Muscle layer of colon (tissue), 2 donors: ENCODE measurements at regions not wholly inside any gene's neighbourhood (a gene's known extent, or its start where the extent isn't known, plus 50 kb on each side); places are given as distances from the start of the nearest gene placed in this dataset.

Source experiments
- H3K27ac ChIP-seq: one replicate; pipeline ENCODE4 v1.7.0; 2013; ENCODE audit warnings: low read depth, mild to moderate bottlenecking, low read length, moderate library complexity
- H3K27me3 ChIP-seq, 2 donors: one replicate each; pipeline ENCODE4 v1.7.0; 2013; ENCODE audit warnings: low read length in 2 of 2, mild to moderate bottlenecking in 2 of 2; ENCODE audit not compliant: insufficient read depth in 2 of 2, control insufficient read depth in 1 of 2
- H3K36me3 ChIP-seq: one replicate; pipeline ENCODE4 v1.7.0; 2013; ENCODE audit warnings: mild to moderate bottlenecking, low read length; ENCODE audit not compliant: insufficient read depth
- H3K4me1 ChIP-seq: one replicate; pipeline ENCODE4 v1.7.0; 2013; ENCODE audit warnings: mild to moderate bottlenecking, low read length; ENCODE audit not compliant: insufficient read depth
- H3K4me3 ChIP-seq, 2 donors: one replicate each; pipeline ENCODE4 v1.7.0; 2013; ENCODE audit warnings: low read length in 2 of 2, low read depth in 1 of 2, mild to moderate bottlenecking in 1 of 2, moderate library complexity in 1 of 2
- H3K9ac ChIP-seq: one replicate; pipeline ENCODE4 v1.7.0; 2013; ENCODE audit warnings: low read length
- H3K9me3 ChIP-seq: one replicate; pipeline ENCODE4 v1.7.0; 2013; ENCODE audit warnings: mild to moderate bottlenecking, low read length
- donor health status: abdominal sarcoma.
- donor health status: Adenocarcinoma of cecum.

DNA sequence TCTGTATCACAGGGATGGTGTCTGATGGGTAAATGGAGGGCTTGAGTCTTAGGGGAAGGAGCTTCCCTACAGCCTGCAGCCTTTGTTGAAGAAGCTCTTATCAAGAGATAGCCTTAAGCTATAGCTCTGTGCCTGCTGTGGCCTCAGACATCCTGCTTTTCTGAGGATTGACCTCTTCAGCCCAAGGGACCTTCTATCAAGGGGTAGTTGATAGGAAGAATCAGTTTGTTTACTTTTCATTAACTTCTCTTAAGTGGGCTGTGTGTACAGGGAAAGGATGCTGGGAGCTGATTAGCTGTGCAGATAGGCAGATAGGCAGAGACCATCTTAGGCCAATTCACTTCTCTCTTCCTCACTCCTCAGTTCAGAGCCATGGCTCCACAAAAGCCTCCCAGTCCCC is 151.8 kb upstream of the CADM1 start:
- no peak overlapping the region for H3K9ac ChIP-seq
- no peaks in the 10 kb centered on the region for H3K9me3 ChIP-seq
- no peaks in the 10 kb centered on the region for H3K36me3 ChIP-seq
- H3K4me1 ChIP-seq = peaks cover 8% of the 10 kb centered on the region
- no peak overlapping the region for H3K4me3 ChIP-seq
- H3K27me3 ChIP-seq = peaks cover 9 to 27% of the 10 kb centered on the region in 2 donors
- H3K27ac ChIP-seq = no peak overlapping the region

GRCh38 chr11:115654792-115655191 is 150.6 kb upstream of the CADM1 start:
- H3K4me3 ChIP-seq = no peak overlapping the region
- peaks cover 4 to 23% of the 10 kb centered on the region in 2 donors for H3K27me3 ChIP-seq
- no peak overlapping the region for H3K9ac ChIP-seq
- H3K27ac ChIP-seq = no peak overlapping the region
- no peaks in the 10 kb centered on the region for H3K9me3 ChIP-seq
- H3K4me1 ChIP-seq = peaks cover 6% of the 10 kb centered on the region
- no peaks in the 10 kb centered on the region for H3K36me3 ChIP-seq

GRCh38 chr11:115653926-115654325 is 149.7 kb upstream of the CADM1 start:
- no peak overlapping the region for H3K4me3 ChIP-seq
- no peaks in the 10 kb centered on the region for H3K4me1 ChIP-seq
- H3K27me3 ChIP-seq = peaks cover 4 to 14% of the 10 kb centered on the region in 2 donors
- H3K9ac ChIP-seq = no peak overlapping the region
- H3K27ac ChIP-seq = no peak overlapping the region
- no peaks in the 10 kb centered on the region for H3K9me3 ChIP-seq
- no peaks in the 10 kb centered on the region for H3K36me3 ChIP-seq

GRCh38 chr11:115653076-115653475 is 148.9 kb upstream of the CADM1 start:
- H3K27ac ChIP-seq = no peak overlapping the region
- H3K27me3 ChIP-seq = peaks cover 4 to 6% of the 10 kb centered on the region in 2 donors
- H3K9ac ChIP-seq = no peak overlapping the region
- no peak overlapping the region for H3K4me3 ChIP-seq
- H3K36me3 ChIP-seq = no peaks in the 10 kb centered on the region
- no peaks in the 10 kb centered on the region for H3K4me1 ChIP-seq
- no peaks in the 10 kb centered on the region for H3K9me3 ChIP-seq

DNA sequence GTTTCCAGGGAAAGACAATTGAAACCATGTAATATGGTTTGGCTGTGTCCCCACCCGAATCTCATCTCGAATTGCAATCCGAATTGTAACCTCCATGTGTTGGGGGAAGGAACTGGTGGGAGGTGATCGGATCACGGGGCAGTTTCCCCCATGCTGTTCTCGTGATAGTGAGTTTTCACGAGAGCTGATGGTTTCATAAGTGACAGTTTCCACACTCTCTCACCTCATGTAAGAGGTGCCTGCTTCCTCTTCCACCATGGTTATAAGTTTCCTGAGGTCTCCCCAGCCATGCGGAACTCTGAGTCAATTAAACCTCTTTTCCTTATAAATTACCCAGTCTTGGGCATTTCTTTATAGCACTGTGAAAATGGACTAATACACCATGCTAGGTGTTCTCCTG is 148.3 kb upstream of the CADM1 start:
- Histone ChIP-seq H3K27ac (no peak overlapping the region), H3K36me3 (no peaks in the 10 kb centered on the region), H3K27me3 (peaks cover 4 to 6% of the 10 kb centered on the region in 2 donors), H3K9me3 (no peaks in the 10 kb centered on the region), H3K4me1 (no peaks in the 10 kb centered on the region), H3K9ac (no peak overlapping the region), H3K4me3 (no peak overlapping the region)

DNA sequence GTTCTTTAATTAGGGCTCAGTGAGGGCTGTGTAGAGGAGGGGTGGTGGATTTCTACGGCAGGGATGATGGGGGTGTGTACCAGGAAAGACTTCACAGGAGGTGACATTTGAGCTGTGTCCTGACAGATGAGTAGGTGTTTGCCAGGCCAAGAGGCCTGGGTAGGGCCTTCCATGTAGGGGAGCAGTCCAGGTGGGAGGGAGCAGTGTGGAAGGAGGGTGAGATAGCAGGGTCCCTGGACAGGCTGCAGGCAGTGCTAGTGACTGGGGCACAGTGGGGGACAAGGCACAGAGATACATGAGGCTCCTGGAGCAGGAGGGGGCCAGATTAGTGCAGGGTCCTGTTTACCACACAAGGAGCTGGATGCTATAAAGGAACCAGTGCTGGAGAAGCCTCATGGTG is 147.9 kb upstream of the CADM1 start:
- Histone ChIP-seq H3K4me3 (no peak overlapping the region), H3K27ac (no peak overlapping the region), H3K4me1 (no peaks in the 10 kb centered on the region), H3K9me3 (no peaks in the 10 kb centered on the region), H3K9ac (no peak overlapping the region), H3K27me3 (peaks cover 4 to 6% of the 10 kb centered on the region in 2 donors), H3K36me3 (no peaks in the 10 kb centered on the region)

GRCh38 chr11:115649461-115649860 is 145.2 kb upstream of the CADM1 start:
- H3K27me3 ChIP-seq = peaks cover 0 to 4% of the 10 kb centered on the region in 2 donors
- no peaks in the 10 kb centered on the region for H3K36me3 ChIP-seq
- no peak overlapping the region for H3K4me3 ChIP-seq

GRCh38 chr11:115645631-115646317 is 141.6 kb upstream of the CADM1 start:
- no peaks in the 10 kb centered on the region for H3K36me3 ChIP-seq
- no peak overlapping the region for H3K4me3 ChIP-seq
- H3K9me3 ChIP-seq = no peaks in the 10 kb centered on the region
- H3K9ac ChIP-seq = no peak overlapping the region
- H3K27me3 ChIP-seq = peaks cover 0 to 4% of the 10 kb centered on the region in 2 donors
- no peaks in the 10 kb centered on the region for H3K4me1 ChIP-seq
- H3K27ac ChIP-seq = no peak overlapping the region

More at GRCh38 chr11:115649461-115649860, 145.2 kb upstream of the CADM1 start:
- H3K9ac ChIP-seq = no peak overlapping the region
- no peaks in the 10 kb centered on the region for H3K9me3 ChIP-seq
- no peak overlapping the region for H3K27ac ChIP-seq
- H3K4me1 ChIP-seq = no peaks in the 10 kb centered on the region

- H3K27me3 ChIP-seq = no peaks in the 10 kb centered on the region
- H3K36me3 ChIP-seq = no peaks in the 10 kb centered on the region
- H3K4me3 ChIP-seq = no peak overlapping the region
- no peak overlapping the region for H3K9ac ChIP-seq
- no peaks in the 10 kb centered on the region for H3K9me3 ChIP-seq
- no peak overlapping the region for H3K27ac ChIP-seq
- no peaks in the 10 kb centered on the region for H3K4me1 ChIP-seq
These were observed 140.6 kb upstream of the CADM1 start for GRCh38 chr11:115644856-115645255.

DNA sequence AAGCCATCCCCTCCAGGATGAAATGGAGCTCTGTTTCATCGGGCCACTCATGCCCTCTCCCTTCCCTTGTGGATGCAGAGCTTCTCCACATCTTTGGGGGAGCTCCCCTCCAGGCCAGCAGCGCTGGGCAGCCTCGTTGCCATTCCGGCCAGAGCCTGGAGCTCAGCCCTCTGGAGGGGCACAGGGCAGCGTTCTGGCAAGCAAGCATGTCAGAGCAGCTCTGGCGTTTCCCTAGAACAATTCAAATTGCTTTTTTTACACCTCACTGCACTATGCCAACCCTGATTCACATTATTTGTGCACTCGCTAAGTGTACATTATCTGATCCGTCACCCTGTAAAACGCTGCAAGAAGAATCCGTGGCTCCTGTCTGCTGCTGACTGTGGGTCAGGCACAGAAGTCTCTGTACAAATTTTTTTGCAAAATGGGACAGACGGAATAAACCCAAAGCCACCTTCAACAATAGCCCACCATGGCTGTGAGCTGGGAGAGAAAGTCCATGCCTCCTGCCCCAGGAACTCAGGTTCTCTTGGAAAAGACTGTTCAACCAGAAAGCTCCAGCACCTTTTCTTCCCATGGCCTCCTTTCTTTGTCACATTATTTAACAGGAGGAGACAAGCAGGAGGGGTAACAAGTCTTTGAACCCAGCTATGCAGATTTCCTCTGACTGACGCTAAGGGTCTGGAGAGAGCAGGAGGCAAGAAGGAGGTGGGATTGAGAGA is 139.5 kb upstream of the CADM1 start:
- H3K4me1 ChIP-seq = no peaks in the 10 kb centered on the region
- no peaks in the 10 kb centered on the region for H3K9me3 ChIP-seq
- no peak overlapping the region for H3K27ac ChIP-seq
- no peak overlapping the region for H3K4me3 ChIP-seq
- H3K36me3 ChIP-seq = no peaks in the 10 kb centered on the region
- no peaks in the 10 kb centered on the region for H3K27me3 ChIP-seq
- no peak overlapping the region for H3K9ac ChIP-seq

DNA sequence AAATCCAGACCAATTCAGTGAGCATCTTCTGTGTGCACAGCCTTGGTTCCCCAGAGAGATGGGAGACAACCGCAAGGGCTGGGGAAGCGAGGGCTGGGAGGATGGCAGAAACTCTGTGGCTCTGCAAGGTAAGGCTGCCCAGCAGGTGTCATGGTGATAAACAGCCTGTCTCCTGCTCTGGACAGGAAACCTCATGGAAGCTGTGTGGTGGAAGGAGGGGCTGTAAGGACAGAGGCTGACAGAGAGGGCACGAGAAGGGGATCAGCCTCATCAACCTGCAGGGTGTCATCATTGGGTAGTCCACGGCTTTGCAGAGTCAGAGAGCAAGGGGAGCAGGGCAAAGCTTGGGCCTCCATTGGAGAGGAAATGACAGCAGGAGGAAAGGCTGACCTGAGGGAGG is 138.4 kb upstream of the CADM1 start:
- Histone ChIP-seq H3K36me3 (no peaks in the 10 kb centered on the region), H3K27ac (no peak overlapping the region), H3K4me3 (no peak overlapping the region), H3K9ac (no peak overlapping the region), H3K9me3 (no peaks in the 10 kb centered on the region), H3K27me3 (no peaks in the 10 kb centered on the region), H3K4me1 (no peaks in the 10 kb centered on the region)
